Sigmoid colon (tissue), 6 donors: ENCODE measurements at regions not wholly inside any gene's neighbourhood (a gene's known extent, or its start where the extent isn't known, plus 50 kb on each side); places are given as distances from the start of the nearest gene placed in this dataset.
"Not testable (repeated sequence)": the region's sequence is repeated elsewhere in the genome, so short reads cannot be mapped to it uniquely, and the experiment has no call there.

Experiments used
- DNase-seq: peaks from one replicate; pipeline ENCODE4 v3.0.0-alpha.2; 2019
- H3K27ac ChIP-seq, 4 donors: fragments of 200-600 bp; sonication (generic); one replicate each; pipeline ENCODE4 v1.5.1; 2016 to 2019; ENCODE audit warnings: mild to moderate bottlenecking in 1 of 4
- H3K27me3 ChIP-seq, 3 donors: fragments of 200-600 bp; sonication (generic); one replicate each; pipeline ENCODE4 v1.5.1; 2019; ENCODE audit warnings: mild to moderate bottlenecking in 1 of 3
- H3K36me3 ChIP-seq, 4 donors: fragments of 200-600 bp; sonication (generic); one replicate each; pipeline ENCODE4 v1.5.1; 2016 to 2019
- H3K4me1 ChIP-seq, 4 donors: fragments of 200-600 bp; sonication (generic); one replicate each; pipeline ENCODE4 v1.5.1; 2017 to 2019
- H3K4me3 ChIP-seq, 4 donors: fragments of 200-600 bp; sonication (generic); one replicate each; pipeline ENCODE4 v1.5.1; 2017 to 2019; ENCODE audit warnings: mild to moderate bottlenecking in 2 of 4, moderate library complexity in 1 of 4
- H3K9me3 ChIP-seq, 4 donors: fragments of 200-600 bp in 3 of 4; sonication (generic) in 3 of 4; one replicate each; pipeline versions ENCODE4 v1.5.1 to v1.6.1; 2013 to 2019
- EP300 ChIP-seq, 4 donors: sonication (generic); formaldehyde crosslinking; IDR thresholded peaks; one replicate each; pipeline ENCODE4 v1.6.1; 2017; ENCODE audit warnings: antibody characterized with exemption in 4 of 4
- POLR2A ChIP-seq, 2 donors: fragments of 450-650 bp; IDR thresholded peaks; one replicate each; pipeline ENCODE4 v1.6.1; 2016; ENCODE audit warnings: antibody characterized with exemption in 2 of 2, mild to moderate bottlenecking in 2 of 2, moderate library complexity in 2 of 2
- POLR2AphosphoS5 ChIP-seq, 4 donors: sonication (generic); formaldehyde crosslinking; IDR thresholded peaks; one replicate each; pipeline ENCODE4 v1.6.1; 2017; ENCODE audit warnings: antibody characterized with exemption in 4 of 4
- WGBS, 2 donors: extraction: QIAGEN DNeasy Blood & Tissue Kit; methylation state at CpG; one replicate each; pipeline ENCODE4 v1.1.7; 2013; 5-methylcytosine and 5-hydroxymethylcytosine counted together
- intact Hi-C: fragments of 100-400 bp; cut with DNase I; formaldehyde crosslinking; loops from one replicate; pipeline ENCODE4 v1.15.1; 2023
- TF ChIP-seq, protein P1 (sequence below), 4 experiments: fragments of 450-650 bp in 3 of 4; fragments of 200-600 bp in 1 of 4; IDR thresholded peaks; one replicate each; pipeline ENCODE4 v1.5.1; 2016 to 2019; ENCODE audit warnings: antibody characterized with exemption in 4 of 4, mild to moderate bottlenecking in 3 of 4, moderate library complexity in 2 of 4
- donor health status: healthy with polysubstance abuse.
- donor health status: healthy.

- H3K36me3 ChIP-seq = no peaks in the 10 kb centered on the region
- DNase-seq = no peak
- TF ChIP-seq, protein P1, sequence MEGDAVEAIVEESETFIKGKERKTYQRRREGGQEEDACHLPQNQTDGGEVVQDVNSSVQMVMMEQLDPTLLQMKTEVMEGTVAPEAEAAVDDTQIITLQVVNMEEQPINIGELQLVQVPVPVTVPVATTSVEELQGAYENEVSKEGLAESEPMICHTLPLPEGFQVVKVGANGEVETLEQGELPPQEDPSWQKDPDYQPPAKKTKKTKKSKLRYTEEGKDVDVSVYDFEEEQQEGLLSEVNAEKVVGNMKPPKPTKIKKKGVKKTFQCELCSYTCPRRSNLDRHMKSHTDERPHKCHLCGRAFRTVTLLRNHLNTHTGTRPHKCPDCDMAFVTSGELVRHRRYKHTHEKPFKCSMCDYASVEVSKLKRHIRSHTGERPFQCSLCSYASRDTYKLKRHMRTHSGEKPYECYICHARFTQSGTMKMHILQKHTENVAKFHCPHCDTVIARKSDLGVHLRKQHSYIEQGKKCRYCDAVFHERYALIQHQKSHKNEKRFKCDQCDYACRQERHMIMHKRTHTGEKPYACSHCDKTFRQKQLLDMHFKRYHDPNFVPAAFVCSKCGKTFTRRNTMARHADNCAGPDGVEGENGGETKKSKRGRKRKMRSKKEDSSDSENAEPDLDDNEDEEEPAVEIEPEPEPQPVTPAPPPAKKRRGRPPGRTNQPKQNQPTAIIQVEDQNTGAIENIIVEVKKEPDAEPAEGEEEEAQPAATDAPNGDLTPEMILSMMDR (IDR thresholded peaks at IDR 0.05) = no peak
- no peak for TF ChIP-seq EP300 (IDR thresholded peaks at IDR 0.05)
- TF ChIP-seq POLR2A (IDR thresholded peaks at IDR 0.05) = no peak
- TF ChIP-seq POLR2AphosphoS5 (IDR thresholded peaks at IDR 0.05) = no peak
- intact Hi-C loops = no loop called here
- no peaks in the 10 kb centered on the region for H3K27me3 ChIP-seq
- peak overlapping the region in 1 of 4 donors; percentile 42 for H3K27ac ChIP-seq
- WGBS, 2 donors = 83 to 86% methylated on average over 3 of the region's 3 CpGs
- no peak overlapping the region for H3K4me3 ChIP-seq
- peaks cover 0 to 16% (median 6%) of the 10 kb centered on the region in 4 donors for H3K4me1 ChIP-seq
- peaks cover 0 to 20% (median 4%) of the 10 kb centered on the region in 4 donors for H3K9me3 ChIP-seq
Measured at GRCh38 chr9:7315746-7316145, 483.8 kb downstream of the DMAC1 start.

GRCh38 chr9:7315116-7315515 lies 484.5 kb downstream of the DMAC1 start:
- Histone ChIP-seq H3K4me1 (peaks cover 0 to 16% (median 6%) of the 10 kb centered on the region in 4 donors), H3K27ac (peak overlapping the region in 1 of 4 donors; percentile 42), H3K4me3 (no peak overlapping the region), H3K9me3 (peaks cover 0 to 20% (median 4%) of the 10 kb centered on the region in 4 donors), H3K36me3 (no peaks in the 10 kb centered on the region), H3K27me3 (no peaks in the 10 kb centered on the region)
- intact Hi-C loops = no loop called here
- TF ChIP-seq POLR2AphosphoS5 (IDR thresholded peaks at IDR 0.05) (no peak), EP300 (IDR thresholded peaks at IDR 0.05) (no peak), POLR2A (IDR thresholded peaks at IDR 0.05) (no peak)
- TF ChIP-seq, protein P1 (IDR thresholded peaks at IDR 0.05) = no peak
- 87 to 95% methylated on average over 3 of the region's 3 CpGs for WGBS, 2 donors
- DNase-seq = no peak

DNA sequence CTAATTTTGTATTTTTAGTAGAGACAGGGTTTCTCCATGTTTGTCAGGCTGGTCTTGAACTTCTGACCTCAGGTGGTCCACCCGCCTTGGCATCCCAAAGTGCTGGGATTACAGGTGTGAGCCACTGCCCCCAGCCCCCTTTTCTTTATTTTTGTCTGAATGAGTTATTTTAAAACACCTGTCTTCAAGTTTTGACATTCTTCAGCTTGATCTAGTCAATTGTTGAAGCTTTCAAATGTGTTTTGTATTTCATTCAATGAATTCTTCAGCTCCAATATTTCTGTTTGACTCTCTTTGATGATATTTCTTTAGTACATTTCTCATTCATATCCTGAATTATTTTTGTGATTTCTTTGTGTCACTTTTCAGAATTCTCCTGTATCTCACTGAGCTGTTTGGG lies 486.2 kb downstream of the DMAC1 start:
- H3K27ac ChIP-seq = no peak overlapping the region
- 91 to 93% methylated on average over 1 of the region's 1 CpG for WGBS, 2 donors
- H3K36me3 ChIP-seq = no peaks in the 10 kb centered on the region
- H3K4me1 ChIP-seq = peaks cover 0 to 16% (median 6%) of the 10 kb centered on the region in 4 donors
- intact Hi-C loops = no loop called here
- no peak for TF ChIP-seq EP300 (IDR thresholded peaks at IDR 0.05)
- no peak for TF ChIP-seq POLR2AphosphoS5 (IDR thresholded peaks at IDR 0.05)
- TF ChIP-seq POLR2A (IDR thresholded peaks at IDR 0.05) = no peak
- TF ChIP-seq, protein P1 (IDR thresholded peaks at IDR 0.05) = no peak
- no peak overlapping the region for H3K4me3 ChIP-seq
- no peak for DNase-seq
- H3K27me3 ChIP-seq = no peaks in the 10 kb centered on the region
- H3K9me3 ChIP-seq = peaks cover 0 to 22% (median 4%) of the 10 kb centered on the region in 4 donors

- WGBS, 2 donors = 85 to 92% methylated on average over 7 of the region's 7 CpGs
- H3K4me1 ChIP-seq, intact Hi-C loops, H3K4me3 ChIP-seq, H3K27ac ChIP-seq, H3K36me3 ChIP-seq, DNase-seq, H3K27me3 ChIP-seq: not testable (repeated sequence)
- peaks cover 0 to 21% (median 4%) of the 10 kb centered on the region in 4 donors for H3K9me3 ChIP-seq
Measured at GRCh38 chr9:7309051-7309450, 490.5 kb downstream of the DMAC1 start.

DNA sequence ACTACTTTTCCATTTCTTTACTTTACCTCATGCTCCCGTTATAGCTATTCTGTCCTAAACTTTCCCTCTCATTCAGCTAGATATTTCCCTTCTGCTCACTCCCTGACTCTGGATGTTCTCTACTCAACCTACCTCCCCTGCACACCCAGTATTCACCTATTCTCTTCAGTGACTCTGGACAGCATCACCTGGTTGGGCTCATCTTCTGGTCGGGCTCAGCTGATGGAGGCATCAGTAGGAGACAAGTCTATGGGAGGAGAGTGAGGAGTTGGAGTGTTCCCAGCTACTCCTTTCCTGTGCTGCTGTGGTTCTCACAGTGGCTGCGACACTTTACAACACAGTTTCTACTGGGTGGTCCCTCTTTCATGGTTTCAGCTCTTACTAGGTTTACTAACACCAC lies 493.9 kb downstream of the DMAC1 start:
- Histone ChIP-seq H3K27ac (no peak overlapping the region), H3K4me1 (no peaks in the 10 kb centered on the region), H3K36me3 (no peaks in the 10 kb centered on the region), H3K4me3 (no peak overlapping the region), H3K27me3 (no peaks in the 10 kb centered on the region), H3K9me3 (peaks cover 0 to 2% (median 0%) of the 10 kb centered on the region in 4 donors)
- TF ChIP-seq EP300 (IDR thresholded peaks at IDR 0.05) = no peak
- TF ChIP-seq, protein P1 (IDR thresholded peaks at IDR 0.05) = no peak
- TF ChIP-seq POLR2AphosphoS5 (IDR thresholded peaks at IDR 0.05) = no peak
- no peak for TF ChIP-seq POLR2A (IDR thresholded peaks at IDR 0.05)
- WGBS, 2 donors = 93 to 94% methylated on average over 3 of the region's 3 CpGs
- DNase-seq = no peak
- intact Hi-C loops = no loop called here
